ENCODE measurements at regions not wholly inside any gene's neighbourhood (a gene's known extent, or its start where the extent isn't known, plus 50 kb on each side); places are given as distances from the start of the nearest gene placed in this dataset.
A peak's percentile ranks its signal among the peaks of the same experiment; 100 is the strongest.
"Not testable (repeated sequence)": the region's sequence is repeated elsewhere in the genome, so short reads cannot be mapped to it uniquely, and the experiment has no call there.

DNA sequence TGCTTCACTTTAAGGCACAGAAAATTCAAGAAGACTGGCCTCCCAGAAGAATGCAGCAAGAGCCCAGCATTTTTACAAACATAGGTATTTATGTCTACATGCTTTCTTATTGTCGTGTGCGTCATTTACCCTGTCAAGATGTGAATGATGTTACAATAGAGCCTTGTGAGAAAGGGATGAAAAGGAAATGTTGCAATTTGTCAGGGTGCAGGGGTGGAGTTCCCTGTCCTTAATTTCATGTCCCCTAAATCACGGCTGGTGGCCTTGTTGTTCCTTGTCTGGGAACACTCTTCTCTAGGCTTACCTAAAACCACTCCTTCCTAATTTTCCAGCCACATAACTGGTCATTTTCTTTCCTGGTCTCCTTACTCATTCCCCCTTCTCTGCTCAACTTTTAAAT is 194.2 kb downstream of the TXNL1 start:
- peaks cover 0 to 20% (median 0%) of the 10 kb centered on the region in 12 donors for H3K9me3 ChIP-seq
- peak overlapping the region in 2 of 12 donors; percentile 5 to 64 for H3K27ac ChIP-seq
- H3K4me3 ChIP-seq, result no peak overlapping the region
- no peak for TF ChIP-seq CTCF (IDR thresholded peaks at IDR 0.05)
- no peak for TF ChIP-seq POLR2A (IDR thresholded peaks at IDR 0.05)
- no peaks in the 10 kb centered on the region for H3K36me3 ChIP-seq
- ATAC-seq (no peak), DNase-seq (no peak)
- intact Hi-C loops (cut with DNase I), result loop anchor here in 1 of 10 donors (10.0 kb wide), 1 partner anchor 239 kb away; no protein-coding TSS in a partner anchor
- no peaks in the 10 kb centered on the region for H3K27me3 ChIP-seq
- H3K4me1 ChIP-seq, result peaks cover 0 to 23% (median 7%) of the 10 kb centered on the region in 12 donors
- 89 to 92% (median 90%) methylated on average over 3 of the region's 3 CpGs for WGBS, 4 donors

DNA sequence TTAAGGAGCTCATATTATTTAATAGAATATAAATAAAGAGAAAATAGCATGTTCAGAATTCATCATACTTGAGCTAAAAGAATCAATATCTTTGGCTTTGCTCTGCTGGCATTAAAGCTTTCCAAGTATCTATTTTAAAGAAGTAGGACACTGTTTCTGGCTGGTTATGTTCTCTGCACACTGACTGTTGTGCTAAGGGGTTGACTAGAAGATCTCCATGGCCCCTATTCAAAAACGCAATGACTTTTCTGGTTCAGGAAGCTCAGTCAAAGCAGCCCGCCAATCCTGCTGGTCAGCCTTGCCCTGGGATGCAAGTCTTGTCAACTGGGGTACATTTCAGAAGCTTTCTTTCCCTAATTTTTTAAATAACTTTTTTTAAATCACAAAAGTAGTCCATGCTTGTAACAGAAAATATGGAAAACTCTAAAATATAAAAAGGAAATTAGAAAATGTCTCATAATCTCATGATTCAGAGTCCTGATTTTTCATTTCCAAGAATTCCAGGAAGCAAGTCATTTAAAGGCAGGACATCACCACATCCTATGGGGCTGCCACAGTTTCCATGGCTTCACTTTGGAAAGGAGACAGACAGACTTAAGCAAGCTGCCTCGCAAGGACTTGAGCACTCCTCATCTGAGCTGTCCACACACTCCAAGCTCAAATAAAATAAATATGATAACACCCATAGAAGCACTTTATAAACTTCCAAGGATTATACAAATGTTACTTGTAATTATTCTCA is 195.1 kb downstream of the TXNL1 start:
- intact Hi-C loops (cut with DNase I), result loop anchor here in 1 of 10 donors (10.0 kb wide), 1 partner anchor 239 kb away; no protein-coding TSS in a partner anchor
- TF ChIP-seq CTCF (IDR thresholded peaks at IDR 0.05) (no peak), POLR2A (IDR thresholded peaks at IDR 0.05) (no peak)
- 51 to 67% (median 57%) methylated on average over 3 of the region's 3 CpGs for WGBS, 4 donors
- peak in 2 of 4 donors; percentile 34 to 50 for ATAC-seq
- no peak overlapping the region for H3K4me3 ChIP-seq
- peak overlapping the region in 5 of 12 donors; percentile 5 to 64 (median 25) for H3K27ac ChIP-seq
- DNase-seq, result peak in 1 of 5 donors; percentile 32
- H3K36me3 ChIP-seq, result no peaks in the 10 kb centered on the region
- no peaks in the 10 kb centered on the region for H3K27me3 ChIP-seq
- peaks cover 0 to 20% (median 0%) of the 10 kb centered on the region in 12 donors for H3K9me3 ChIP-seq
- H3K4me1 ChIP-seq, result peaks cover 0 to 23% (median 7%) of the 10 kb centered on the region in 12 donors

DNA sequence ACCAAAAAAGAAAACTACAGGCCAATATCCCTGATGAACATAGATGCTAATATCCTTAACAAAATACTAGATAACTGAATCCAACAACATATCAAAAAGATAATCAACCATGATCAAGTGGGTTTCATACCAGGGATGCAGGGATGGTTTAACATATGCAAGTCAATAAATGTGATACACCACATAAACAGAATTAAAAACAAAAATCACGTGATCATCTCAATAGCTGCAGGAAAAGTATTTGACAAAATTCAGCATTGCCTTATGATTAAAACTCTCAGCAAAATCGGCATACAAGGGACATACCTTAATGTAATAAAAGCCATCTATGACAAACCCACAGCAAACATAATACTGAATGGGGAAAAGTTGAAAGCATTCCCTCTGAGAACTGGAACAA is 199.9 kb downstream of the TXNL1 start:
- H3K36me3 ChIP-seq; ATAC-seq; H3K27me3 ChIP-seq; H3K27ac ChIP-seq; intact Hi-C loops (cut with DNase I); H3K4me3 ChIP-seq; DNase-seq; H3K4me1 ChIP-seq: not testable (repeated sequence)
- 91 to 96% (median 94%) methylated on average over 2 of the region's 2 CpGs for WGBS, 4 donors
- H3K9me3 ChIP-seq, result peaks cover 0 to 20% (median 0%) of the 10 kb centered on the region in 12 donors

GRCh38 chr18:56436651-56437050 is 201.7 kb downstream of the TXNL1 start:
- Histone ChIP-seq H3K4me1 (no peaks in the 10 kb centered on the region), H3K9me3 (peaks cover 0 to 7% (median 0%) of the 10 kb centered on the region in 12 donors), H3K27me3 (no peaks in the 10 kb centered on the region), H3K4me3 (no peak overlapping the region), H3K36me3 (no peaks in the 10 kb centered on the region), H3K27ac (no peak overlapping the region)
- ATAC-seq, result no peak
- intact Hi-C loops (cut with DNase I), result no loop called here
- no peak for DNase-seq
- TF ChIP-seq POLR2A (IDR thresholded peaks at IDR 0.05) (no peak), CTCF (IDR thresholded peaks at IDR 0.05) (no peak)
- 38 to 68% (median 49%) methylated on average over 1 of the region's 1 CpG for WGBS, 4 donors
